ENCODE measurements at regions not wholly inside any gene's neighbourhood (a gene's known extent, or its start where the extent isn't known, plus 50 kb on each side); places are given as distances from the start of the nearest gene placed in this dataset.

GRCh38 chr2:78913257-78913656 is 112.2 kb upstream of the REG3G start:
- no peak for TF ChIP-seq CTCF (IDR thresholded peaks at IDR 0.05; ENCODE audit: insufficient read depth, low read length)
- TF ChIP-seq POLR2AphosphoS5 (IDR thresholded peaks at IDR 0.05; ENCODE audit: low read depth), result no peak
